ENCODE measurements at regions not wholly inside any gene's neighbourhood (a gene's known extent, or its start where the extent isn't known, plus 50 kb on each side); places are given as distances from the start of the nearest gene placed in this dataset.

GRCh38 chr14:76699939-76700590 lies 61.2 kb upstream of the VASH1 start:
- no peak overlapping the region for H3K4me2 ChIP-seq (ENCODE audit: low read length)
- ChIA-PET CTCF (ENCODE audit: unreplicated experiment) (no interaction called here), POLR2A (no interaction called here)
- no peaks in the 10 kb centered on the region for H3K4me1 ChIP-seq (ENCODE audit: insufficient read depth, low read length, poor library complexity, severe bottlenecking)
- no peaks in the 10 kb centered on the region for H3K79me2 ChIP-seq (ENCODE audit: insufficient read depth, low read depth, low read length)
- no peaks in the 10 kb centered on the region for H3K9me3 ChIP-seq (ENCODE audit: low read length)
- H3K4me3 ChIP-seq (ENCODE audit: low read depth, low read length, poor library complexity, severe bottlenecking), result no peak overlapping the region
- no TSS peak for BruUV-seq (replicated peaks)
- no peaks in the 10 kb centered on the region for H3K36me3 ChIP-seq (ENCODE audit: insufficient read depth, low read length)
- intact Hi-C loops (cut with micrococcal nuclease; ENCODE audit: unreplicated experiment), result no loop called here
- no peaks in the 10 kb centered on the region for H4K20me1 ChIP-seq (ENCODE audit: insufficient read depth, low read length)
- H3K9me2 ChIP-seq (ENCODE audit: insufficient read depth, low read length), result no peaks in the 10 kb centered on the region
- no peak overlapping the region for H2AFZ ChIP-seq (ENCODE audit: low read length)
- DNase-seq (ENCODE audit: low spot score), result no peak
- no peak overlapping the region for H3K27ac ChIP-seq (ENCODE audit: low read depth, low read length, poor library complexity, severe bottlenecking)
- no peak for TF ChIP-seq CTCF (conservative IDR thresholded peaks at IDR 0.05; ENCODE audit: low read length)
- TF ChIP-seq EZH2phosphoT487 (IDR thresholded peaks at IDR 0.05; ENCODE audit: borderline replicate concordance, low read depth, low read length), result no peak

- no TSS peak for BruUV-seq (replicated peaks)
- no peak overlapping the region for H3K4me3 ChIP-seq (ENCODE audit: low read depth, low read length, poor library complexity, severe bottlenecking)
- no peaks in the 10 kb centered on the region for H3K79me2 ChIP-seq (ENCODE audit: insufficient read depth, low read depth, low read length)
- H3K4me2 ChIP-seq (ENCODE audit: low read length), result no peak overlapping the region
- DNase-seq (ENCODE audit: low spot score), result no peak
- no peak for TF ChIP-seq CTCF (conservative IDR thresholded peaks at IDR 0.05; ENCODE audit: low read length)
- TF ChIP-seq EZH2phosphoT487 (IDR thresholded peaks at IDR 0.05; ENCODE audit: borderline replicate concordance, low read depth, low read length), result no peak
- ChIA-PET CTCF (ENCODE audit: unreplicated experiment) (no interaction called here), POLR2A (no interaction called here)
- H3K36me3 ChIP-seq (ENCODE audit: insufficient read depth, low read length), result no peaks in the 10 kb centered on the region
- no peaks in the 10 kb centered on the region for H3K9me2 ChIP-seq (ENCODE audit: insufficient read depth, low read length)
- H3K4me1 ChIP-seq (ENCODE audit: insufficient read depth, low read length, poor library complexity, severe bottlenecking), result no peaks in the 10 kb centered on the region
- H4K20me1 ChIP-seq (ENCODE audit: insufficient read depth, low read length), result no peaks in the 10 kb centered on the region
- H3K9me3 ChIP-seq (ENCODE audit: low read length), result no peaks in the 10 kb centered on the region
- intact Hi-C loops (cut with micrococcal nuclease; ENCODE audit: unreplicated experiment), result no loop called here
- no peak overlapping the region; the same call in 1 of the 2 replicates for H2AFZ ChIP-seq (ENCODE audit: low read length)
- no peak overlapping the region for H3K27ac ChIP-seq (ENCODE audit: low read depth, low read length, poor library complexity, severe bottlenecking)
Observed at GRCh38 chr14:76701436-76701835, 59.8 kb upstream of the VASH1 start.

- Histone ChIP-seq H2AFZ (ENCODE audit: low read length) (no peak overlapping the region), H3K9me3 (ENCODE audit: low read length) (no peaks in the 10 kb centered on the region), H3K4me3 (ENCODE audit: low read depth, low read length, poor library complexity, severe bottlenecking) (no peak overlapping the region), H4K20me1 (ENCODE audit: insufficient read depth, low read length) (no peaks in the 10 kb centered on the region), H3K27ac (ENCODE audit: low read depth, low read length, poor library complexity, severe bottlenecking) (no peak overlapping the region), H3K79me2 (ENCODE audit: insufficient read depth, low read depth, low read length) (no peaks in the 10 kb centered on the region), H3K4me2 (ENCODE audit: low read length) (no peak overlapping the region), H3K9me2 (ENCODE audit: insufficient read depth, low read length) (no peaks in the 10 kb centered on the region), H3K4me1 (ENCODE audit: insufficient read depth, low read length, poor library complexity, severe bottlenecking) (no peaks in the 10 kb centered on the region), H3K36me3 (ENCODE audit: insufficient read depth, low read length) (no peaks in the 10 kb centered on the region)
- ChIA-PET POLR2A (no interaction called here), CTCF (ENCODE audit: unreplicated experiment) (no interaction called here)
- DNase-seq (ENCODE audit: low spot score), result no peak
- intact Hi-C loops (cut with micrococcal nuclease; ENCODE audit: unreplicated experiment), result no loop called here
- TF ChIP-seq CTCF (conservative IDR thresholded peaks at IDR 0.05; ENCODE audit: low read length), result no peak
- TF ChIP-seq EZH2phosphoT487 (IDR thresholded peaks at IDR 0.05; ENCODE audit: borderline replicate concordance, low read depth, low read length), result no peak
- no TSS peak for BruUV-seq (replicated peaks)
Observed at GRCh38 chr14:76701981-76702380, 59.3 kb upstream of the VASH1 start.

Measured in OCI-LY7 (cell line).